NOMO-1 treated with dmso at 0.1 percent for 144 hours (cell line): ENCODE measurements at regions not wholly inside any gene's neighbourhood (a gene's known extent, or its start where the extent isn't known, plus 50 kb on each side); places are given as distances from the start of the nearest gene placed in this dataset.
"Not testable (repeated sequence)": the region's sequence is repeated elsewhere in the genome, so short reads cannot be mapped to it uniquely, and the experiment has no call there.

Experiments
- DNase-seq: peaks from one replicate; lab custom pipeline; 2025; ENCODE audit not compliant: unreplicated experiment; lab: John Stamatoyannopoulos, UW

- no peak for DNase-seq
Observed at GRCh38 chr10:117746541-117747448, 204.2 kb downstream of the EMX2 start.

DNA sequence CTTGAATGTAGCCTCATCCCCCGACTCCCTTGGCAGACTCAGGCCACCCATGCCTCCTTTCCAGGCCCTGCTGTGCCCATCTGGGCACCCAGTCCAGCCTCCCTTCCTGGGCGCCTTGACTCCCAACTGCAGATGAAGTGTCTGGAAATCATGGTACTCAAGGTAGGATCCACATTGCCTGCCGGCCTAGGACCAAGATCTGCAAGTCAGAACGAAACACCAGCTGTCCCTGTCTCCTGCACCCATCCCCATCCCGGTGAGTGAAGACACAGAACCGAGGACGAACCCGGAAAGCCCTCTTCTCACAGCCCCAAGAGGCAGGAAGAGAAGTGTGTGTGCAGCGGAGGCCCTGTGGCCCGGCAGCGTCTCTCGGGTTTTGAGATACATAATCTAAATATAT, 205.1 kb downstream of the EMX2 start:
- DNase-seq = no peak

DNA sequence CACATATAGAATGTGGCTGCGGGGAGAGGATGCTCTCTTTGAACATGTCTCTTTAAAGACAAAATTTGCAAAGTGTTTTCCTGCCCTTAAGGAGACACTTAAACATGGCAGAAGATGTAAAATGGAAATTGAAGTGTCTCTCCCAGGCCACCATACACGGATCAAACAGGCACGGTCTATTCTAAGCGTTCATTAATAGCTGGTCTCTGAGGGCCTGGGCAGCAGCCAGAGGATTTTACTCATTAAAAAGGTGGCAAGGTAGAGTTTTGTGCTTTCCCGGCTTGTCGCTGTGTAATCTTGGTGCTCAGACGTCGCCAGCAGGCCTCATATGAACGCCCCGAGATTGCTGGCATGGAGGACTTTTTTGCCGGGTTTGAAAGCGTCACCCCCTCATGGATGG, 205.5 kb downstream of the EMX2 start:
- no peak for DNase-seq

DNA sequence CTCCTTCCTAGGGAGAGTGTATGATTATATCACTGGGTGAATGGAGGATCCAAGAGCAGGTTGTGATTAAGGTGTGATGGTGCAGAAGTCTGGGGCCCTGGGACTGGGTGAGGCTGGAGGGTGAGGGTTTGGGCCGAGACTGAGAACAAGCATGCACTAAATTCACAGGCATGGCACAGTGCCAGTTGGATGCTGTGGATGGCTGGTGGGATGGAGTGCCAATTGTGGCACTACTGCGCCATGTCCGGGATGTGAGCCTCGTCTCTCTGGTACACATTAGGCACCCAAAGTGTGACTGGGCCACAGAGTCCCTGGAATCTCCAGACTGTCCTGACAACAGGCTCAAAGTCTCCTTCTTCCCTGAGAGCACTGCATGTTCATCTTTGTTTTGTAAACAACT, 208.1 kb downstream of the EMX2 start:
- DNase-seq = no peak

- DNase-seq = no peak
Observed at GRCh38 chr10:117751259-117751658, 208.7 kb downstream of the EMX2 start.

- no peak for DNase-seq
Observed at GRCh38 chr10:117752103-117752502, 209.6 kb downstream of the EMX2 start.

GRCh38 chr10:117754770-117755658, 212.5 kb downstream of the EMX2 start:
- DNase-seq = no peak

DNA sequence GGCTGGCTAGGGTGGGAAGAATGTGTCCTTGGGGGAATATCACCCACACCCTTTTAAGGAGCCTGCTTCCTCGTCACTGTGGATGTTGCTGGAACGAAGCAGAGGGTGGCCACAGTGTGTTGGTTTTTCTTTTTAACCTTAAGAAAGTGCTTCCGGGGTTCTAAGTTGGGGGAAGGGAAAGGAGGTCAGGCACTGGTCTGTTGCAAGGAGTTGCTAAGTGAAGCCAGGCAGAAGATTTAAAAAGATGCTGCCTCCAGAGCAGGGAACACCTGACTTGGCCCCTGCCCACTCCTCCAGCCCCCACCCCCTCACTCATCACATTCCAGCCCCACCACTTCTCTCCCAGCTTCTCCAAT, 213.1 kb downstream of the EMX2 start:
- DNase-seq = no peak

GRCh38 chr10:117757086-117757720, 214.7 kb downstream of the EMX2 start:
- DNase-seq = no peak

DNA sequence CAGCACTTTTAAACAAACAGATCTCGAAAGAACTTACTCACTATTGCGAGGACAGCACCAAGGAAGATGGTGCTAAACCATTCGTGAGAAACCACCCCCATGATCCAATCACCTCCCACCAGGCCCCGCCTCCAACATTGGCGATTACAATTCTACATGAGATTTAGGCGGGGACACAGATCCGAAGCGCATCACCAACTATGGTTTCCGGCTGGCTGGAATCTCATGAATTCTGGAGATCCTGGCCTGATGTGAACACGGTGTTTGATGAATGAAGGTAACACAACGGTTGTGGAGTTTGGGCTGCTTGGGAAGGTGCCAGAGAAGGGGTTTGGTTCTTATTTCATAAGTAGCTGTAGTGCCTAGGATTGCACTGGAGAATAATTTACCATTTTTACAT, 216.7 kb downstream of the EMX2 start:
- no peak for DNase-seq

DNA sequence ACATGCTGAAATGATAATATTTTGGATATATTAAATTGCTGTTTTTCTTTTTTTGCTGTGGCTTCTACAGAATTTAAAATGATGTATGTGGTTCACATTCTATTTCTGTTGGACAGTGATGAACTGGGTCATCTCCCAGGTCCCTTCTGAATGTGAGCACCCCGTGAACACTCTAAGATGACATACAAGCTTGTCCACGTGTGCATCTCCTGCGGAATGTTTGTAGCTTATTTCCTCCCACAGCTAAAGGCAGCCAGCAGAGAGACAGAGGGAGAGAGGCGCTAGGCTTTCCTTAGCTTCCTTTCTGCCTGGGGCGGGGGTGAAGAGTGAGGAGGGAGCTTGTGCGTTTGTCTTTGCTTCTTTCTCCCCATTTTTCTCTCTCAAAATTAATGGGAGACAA, 219.1 kb downstream of the EMX2 start:
- DNase-seq = no peak

DNA sequence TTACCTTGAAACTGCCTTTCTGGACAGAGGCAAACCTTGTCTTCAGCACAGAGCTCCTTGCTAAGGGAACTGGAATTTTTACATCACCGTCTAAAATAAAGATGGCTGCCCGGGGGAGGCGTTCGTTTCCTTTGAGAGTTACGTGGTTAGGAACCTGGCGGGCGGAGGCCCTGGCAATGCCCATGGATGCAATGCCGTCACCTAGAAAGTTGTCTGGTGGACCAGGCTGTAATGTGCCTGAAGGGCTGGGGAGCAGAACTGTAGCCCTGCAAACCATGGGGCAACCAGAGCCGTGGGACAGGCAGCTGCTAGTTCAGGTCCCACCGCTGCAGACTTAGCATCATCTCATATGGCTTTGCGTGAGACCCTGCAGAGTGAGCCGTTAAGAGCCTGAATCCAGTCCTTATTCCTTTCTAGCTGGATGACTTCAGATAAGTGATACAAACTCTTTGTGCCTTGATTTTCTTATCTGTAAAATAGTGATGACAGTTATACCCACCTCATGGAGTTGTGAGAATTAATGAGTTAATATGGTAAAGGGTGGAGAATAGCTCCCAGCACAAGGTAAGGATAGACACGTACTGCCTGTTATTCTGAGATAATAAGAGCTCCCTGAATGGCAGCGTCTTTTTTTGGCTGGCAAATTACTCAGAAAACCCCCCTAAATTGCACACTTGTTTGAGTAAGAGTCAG, 219.7 kb downstream of the EMX2 start:
- no peak for DNase-seq

DNA sequence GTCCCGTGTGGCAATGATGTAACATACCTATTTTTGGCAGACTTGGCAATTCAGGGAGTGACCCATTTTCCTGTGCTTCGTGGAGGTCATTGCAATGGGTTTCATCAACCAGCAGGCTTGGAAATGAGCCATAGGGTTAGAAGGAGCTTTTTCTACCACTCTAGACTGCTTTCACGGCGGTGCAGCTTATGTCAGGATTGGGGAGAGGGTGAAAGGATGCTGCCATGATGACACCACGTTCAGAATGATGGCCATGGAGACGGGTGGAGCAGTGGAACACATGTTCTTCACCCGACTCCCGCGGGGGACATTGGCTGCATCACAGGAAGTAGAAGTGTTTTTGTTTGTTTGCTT, 220.2 kb downstream of the EMX2 start:
- DNase-seq = no peak

GRCh38 chr10:117763528-117763927, 221.0 kb downstream of the EMX2 start:
- no peak for DNase-seq

- DNase-seq = no peak
Observed at GRCh38 chr10:117768333-117769042, 225.9 kb downstream of the EMX2 start.

DNA sequence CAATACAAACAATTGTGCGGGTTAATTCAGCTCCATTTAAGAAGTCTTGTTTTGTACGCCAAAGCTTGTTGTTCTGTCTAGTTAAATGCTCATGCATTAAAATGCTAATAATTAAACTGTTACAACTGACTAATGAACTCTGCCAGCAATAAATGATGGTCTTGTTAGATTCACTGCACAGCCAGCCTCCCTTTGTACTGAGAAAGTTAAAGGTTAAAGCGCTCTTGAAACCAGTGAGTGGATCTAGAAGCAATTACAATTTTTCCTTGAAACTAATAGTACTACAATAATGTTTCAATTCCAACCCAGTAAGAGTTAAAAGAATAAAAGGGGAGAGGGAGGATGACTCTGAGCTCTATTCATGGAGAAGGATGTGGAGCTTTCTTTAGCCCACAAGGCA, 233.0 kb downstream of the EMX2 start:
- no peak for DNase-seq

DNA sequence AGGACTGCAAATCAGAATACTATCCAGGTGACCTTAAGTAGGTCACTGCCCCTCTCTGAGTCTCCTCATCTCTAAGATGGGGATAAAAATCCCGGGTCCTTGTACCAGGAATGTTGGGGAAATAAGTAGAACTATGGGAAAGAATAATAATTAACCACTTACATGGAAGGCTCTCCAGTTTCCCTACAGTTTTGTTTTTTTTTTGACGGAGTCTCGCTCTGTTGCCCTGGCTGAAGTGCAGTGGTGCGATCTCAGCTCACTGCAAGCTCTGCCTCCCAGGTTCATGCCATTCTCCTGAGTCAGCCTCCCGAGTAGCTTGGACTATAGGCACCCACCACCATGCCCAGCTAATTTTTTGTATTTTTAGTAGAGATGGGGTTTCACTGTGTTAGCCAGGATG, 234.7 kb downstream of the EMX2 start:
- DNase-seq = not testable (repeated sequence)

DNA sequence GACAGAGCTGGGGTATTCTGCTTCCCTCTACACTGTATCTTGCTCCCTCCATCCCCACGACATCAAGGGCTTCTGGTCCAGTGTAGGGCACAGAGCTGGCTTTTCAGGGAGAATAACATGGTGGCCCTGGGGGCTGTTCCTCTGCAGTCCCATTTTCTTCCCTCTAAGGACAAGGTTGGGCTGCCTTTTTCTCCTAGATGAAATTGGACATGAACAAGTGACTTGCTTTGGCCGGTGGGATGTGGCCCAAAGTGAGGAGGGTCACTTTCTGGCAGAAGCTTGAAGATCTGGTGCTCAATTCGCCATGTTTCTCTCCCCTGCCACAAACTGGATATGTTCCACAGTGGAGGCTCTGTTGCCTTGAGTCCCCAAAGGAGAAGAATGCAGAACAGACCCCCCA, 235.7 kb downstream of the EMX2 start:
- DNase-seq = no peak

GRCh38 chr10:117780411-117780810, 237.9 kb downstream of the EMX2 start:
- no peak for DNase-seq

DNA sequence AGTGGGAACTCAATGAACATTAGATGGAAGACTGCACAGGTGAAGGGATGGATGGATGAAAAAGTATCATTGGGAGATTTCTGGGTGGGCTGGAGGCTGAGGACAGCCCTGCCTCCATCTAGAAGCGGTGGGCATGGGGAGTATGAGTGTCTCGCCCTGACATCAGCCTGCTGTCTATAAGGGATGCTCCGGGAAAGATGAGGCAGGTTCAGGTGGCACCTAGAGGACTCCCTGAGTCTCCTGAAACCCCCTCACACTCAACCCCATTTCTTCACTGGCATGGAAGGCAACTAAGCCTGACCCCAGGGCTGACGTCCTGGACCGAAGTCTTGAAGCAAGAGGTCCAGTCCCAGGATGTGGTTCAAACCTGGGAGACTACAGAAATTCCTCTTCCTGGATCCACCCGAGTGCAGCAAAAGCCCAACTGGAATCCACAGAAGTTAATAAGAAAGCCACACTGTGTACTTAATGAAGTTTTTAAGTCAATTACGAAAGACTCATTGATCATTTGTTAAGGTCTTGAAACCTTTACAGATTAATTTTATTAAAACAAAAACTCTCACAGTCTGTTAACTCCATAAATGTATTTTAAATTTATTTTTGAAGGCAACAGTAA, 238.8 kb downstream of the EMX2 start:
- no peak for DNase-seq
